ENCODE measurements at regions not wholly inside any gene's neighbourhood (a gene's known extent, or its start where the extent isn't known, plus 50 kb on each side); places are given as distances from the start of the nearest gene placed in this dataset.
"Not testable (repeated sequence)": the region's sequence is repeated elsewhere in the genome, so short reads cannot be mapped to it uniquely, and the experiment has no call there.

DNA sequence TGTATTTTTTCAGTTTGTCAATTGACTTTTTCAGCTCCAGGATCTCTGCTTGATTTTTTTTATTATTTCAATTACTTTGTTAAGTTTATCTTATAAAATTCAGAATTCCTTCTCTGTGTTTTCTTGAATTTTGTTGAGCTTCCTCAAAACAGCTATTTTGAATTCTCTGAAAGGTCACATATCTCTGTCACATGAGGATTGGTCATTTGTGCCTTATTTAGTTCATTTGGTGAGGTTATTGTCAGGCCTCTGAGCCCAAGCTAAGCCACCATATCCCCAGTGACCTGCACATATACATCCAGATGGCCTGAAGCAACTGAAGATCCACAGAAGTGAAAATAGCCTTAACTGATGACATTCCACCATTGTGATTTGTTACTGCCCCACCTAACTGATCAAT is 98.4 kb upstream of the SETMAR start:
- not testable (repeated sequence) for TF ChIP-seq EZH2phosphoT487 (IDR thresholded peaks at IDR 0.05; ENCODE audit: insufficient read depth, low read depth); EZH2 (IDR thresholded peaks at IDR 0.05; ENCODE audit: insufficient read depth, poor library complexity, severe bottlenecking)

All from GM23248 (cell line).